ENCODE measurements at regions not wholly inside any gene's neighbourhood (a gene's known extent, or its start where the extent isn't known, plus 50 kb on each side); places are given as distances from the start of the nearest gene placed in this dataset.

DNA sequence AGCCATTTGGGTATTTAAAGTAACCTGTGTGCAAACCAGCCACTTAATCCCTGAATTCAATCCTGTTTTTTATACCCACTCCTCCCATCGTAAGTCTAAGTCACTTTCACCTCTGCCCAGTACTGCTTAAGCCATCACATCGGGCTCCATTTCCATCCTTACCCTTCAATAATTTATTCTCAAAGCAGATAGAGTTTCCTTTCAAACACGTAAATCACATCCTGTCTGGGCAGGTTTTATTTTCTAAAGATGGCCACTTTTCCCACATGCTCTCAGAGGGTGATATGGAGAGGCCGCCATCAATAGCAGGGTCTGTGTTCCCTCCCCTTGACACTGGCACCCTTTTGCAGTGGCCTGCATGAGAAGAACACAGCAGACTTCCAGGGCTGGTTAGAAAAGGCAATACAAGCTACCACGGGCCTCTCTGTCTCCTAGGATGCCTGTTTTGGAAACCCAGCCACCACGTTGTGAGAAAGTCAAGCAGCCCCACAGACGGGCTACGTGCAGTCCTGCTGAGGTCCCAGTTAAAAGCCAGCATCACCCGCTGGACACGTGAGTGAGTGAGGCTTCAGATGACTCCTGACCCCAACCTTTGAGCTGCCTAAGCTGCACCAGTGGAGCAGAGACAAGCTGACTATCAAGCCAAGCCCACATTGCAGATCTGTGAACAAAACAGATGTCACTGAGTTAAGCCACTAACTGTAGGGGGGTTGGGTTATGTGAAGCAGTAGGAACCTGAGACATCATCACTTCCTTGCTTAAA lies 241.8 kb upstream of the SLCO3A1 start:
- Histone ChIP-seq H3K27ac (ENCODE audit: low read depth in 2 of 2, low read length in 1 of 2) (no peak overlapping the region), H3K36me3 (replicated peaks in 1 of 2; ENCODE audit: control insufficient read depth in 1 of 2, insufficient read depth in 2 of 2, low read length in 1 of 2) (no peaks in the 10 kb centered on the region), H3K4me1 (ENCODE audit: control insufficient read depth in 1 of 2, insufficient read depth in 2 of 2, low read depth in 1 of 2, low read length in 1 of 2) (no peaks in the 10 kb centered on the region), H3K9me3 (no peaks in the 10 kb centered on the region), H3K9ac (no peak overlapping the region), H3K4me3 (ENCODE audit: low read depth in 2 of 2, low read length in 1 of 2) (no peak overlapping the region), H3K27me3 (ENCODE audit: insufficient read depth) (no peaks in the 10 kb centered on the region), H2AFZ (ENCODE audit: low read depth) (no peak overlapping the region), H4K20me1 (ENCODE audit: insufficient read depth) (no peaks in the 10 kb centered on the region), H3K4me2 (no peak overlapping the region), H3K9me2 (no peaks in the 10 kb centered on the region), H3F3A (replicated peaks; ENCODE audit: insufficient read depth) (no peaks in the 10 kb centered on the region), H3K79me2 (ENCODE audit: insufficient read depth) (no peaks in the 10 kb centered on the region)
- ChIA-PET POLR2A (no interaction called here), CTCF (no interaction called here)
- 47% methylated on average over 8 of the region's 10 CpGs for WGBS (ENCODE audit: low lambda C conversion rate)
- no peak for DNase-seq
- TF ChIP-seq GABPA (IDR thresholded peaks at IDR 0.05; ENCODE audit: low read depth) (no peak), TCF12 (IDR thresholded peaks at IDR 0.05) (no peak), RAD21 (IDR thresholded peaks at IDR 0.05; ENCODE audit: low read length) (no peak), POLR2AphosphoS5 (IDR thresholded peaks at IDR 0.05; ENCODE audit: low read depth, low read length) (no peak), TEAD4 (IDR thresholded peaks at IDR 0.05; ENCODE audit: borderline replicate concordance, insufficient read depth) (no peak), FOXM1 (IDR thresholded peaks at IDR 0.05; ENCODE audit: low read depth) (no peak), IRF3 (IDR thresholded peaks at IDR 0.05; ENCODE audit: low read depth, low read length) (no peak), EZH2phosphoT487 (IDR thresholded peaks at IDR 0.05; ENCODE audit: borderline replicate concordance, low read depth) (no peak), PBX3 (IDR thresholded peaks at IDR 0.05) (no peak), CHD2 (IDR thresholded peaks at IDR 0.05; ENCODE audit: low read length, partially characterized antibody) (no peak), YY1 (IDR thresholded peaks at IDR 0.05; ENCODE audit: low read depth) (no peak), JUND (IDR thresholded peaks at IDR 0.05) (no peak), SIN3A (IDR thresholded peaks at IDR 0.05; ENCODE audit: borderline replicate concordance, low read depth, low read length) (no peak)

DNA sequence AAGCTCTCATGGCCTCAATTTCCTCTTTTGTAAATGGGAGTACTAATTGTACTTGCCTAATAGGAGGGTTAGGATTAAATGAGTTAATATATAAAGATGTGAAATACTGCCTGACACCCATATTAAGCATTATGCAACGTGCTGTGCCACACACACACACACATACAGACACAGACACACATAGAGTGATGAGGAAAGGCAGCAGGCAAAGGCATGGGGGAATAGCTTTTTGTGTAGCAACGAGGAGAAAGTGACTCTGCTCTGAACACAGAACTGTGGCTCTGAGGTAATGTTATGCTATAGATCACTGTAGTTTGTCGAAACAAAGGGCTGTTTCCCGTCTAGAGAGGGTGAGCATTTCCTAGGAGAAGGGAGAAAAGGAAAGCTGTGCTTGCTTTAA lies 233.3 kb upstream of the SLCO3A1 start:
- H3K79me2 ChIP-seq (ENCODE audit: insufficient read depth): no peaks in the 10 kb centered on the region
- H3K4me1 ChIP-seq (ENCODE audit: control insufficient read depth in 1 of 2, insufficient read depth in 2 of 2, low read depth in 1 of 2, low read length in 1 of 2): no peaks in the 10 kb centered on the region; a peak in 1 of 4 replicates
- no peak for DNase-seq
- H3K27me3 ChIP-seq (ENCODE audit: insufficient read depth): no peaks in the 10 kb centered on the region
- no peaks in the 10 kb centered on the region for H3K9me3 ChIP-seq
- ChIA-PET POLR2A (no interaction called here), CTCF (interaction anchor here (1.3 kb wide), 1 partner anchor 20 kb away, joined by 4 read pairs; no protein-coding TSS in a partner anchor)
- H3K4me2 ChIP-seq: no peak overlapping the region
- no peak overlapping the region for H3K4me3 ChIP-seq (ENCODE audit: low read depth in 2 of 2, low read length in 1 of 2)
- 11% methylated on average over 4 of the region's 4 CpGs for WGBS (ENCODE audit: low lambda C conversion rate)
- H2AFZ ChIP-seq (ENCODE audit: low read depth): no peak overlapping the region
- no peaks in the 10 kb centered on the region for H3K36me3 ChIP-seq (replicated peaks in 1 of 2; ENCODE audit: control insufficient read depth in 1 of 2, insufficient read depth in 2 of 2, low read length in 1 of 2)
- TF ChIP-seq YY1 (IDR thresholded peaks at IDR 0.05; ENCODE audit: low read depth): no peak
- TF ChIP-seq POLR2AphosphoS5 (IDR thresholded peaks at IDR 0.05; ENCODE audit: low read depth, low read length): no peak
- no peak for TF ChIP-seq PBX3 (IDR thresholded peaks at IDR 0.05)
- TF ChIP-seq GATA2 (CRISPR knock-in tag; IDR thresholded peaks at IDR 0.05): no peak
- TF ChIP-seq USF2 (IDR thresholded peaks at IDR 0.05; ENCODE audit: borderline replicate concordance, low read depth, low read length): no peak
- no peak for TF ChIP-seq CHD2 (IDR thresholded peaks at IDR 0.05; ENCODE audit: low read length, partially characterized antibody)
- no peak for TF ChIP-seq NRF1 (IDR thresholded peaks at IDR 0.05; ENCODE audit: low read depth, low read length)
- TF ChIP-seq RCOR1 (IDR thresholded peaks at IDR 0.05; ENCODE audit: low read length): no peak
- no peak for TF ChIP-seq TEAD4 (IDR thresholded peaks at IDR 0.05; ENCODE audit: borderline replicate concordance, insufficient read depth)
- TF ChIP-seq FOXJ3 (CRISPR knock-in tag; IDR thresholded peaks at IDR 0.05): no peak
- H3K9ac ChIP-seq: no peak overlapping the region
- H4K20me1 ChIP-seq (ENCODE audit: insufficient read depth): no peaks in the 10 kb centered on the region
- H3K27ac ChIP-seq (ENCODE audit: low read depth in 2 of 2, low read length in 1 of 2): no peak overlapping the region
- H3K9me2 ChIP-seq: no peaks in the 10 kb centered on the region
- no peaks in the 10 kb centered on the region for H3F3A ChIP-seq (replicated peaks; ENCODE audit: insufficient read depth)
